ENCODE measurements at regions not wholly inside any gene's neighbourhood (a gene's known extent, or its start where the extent isn't known, plus 50 kb on each side); places are given as distances from the start of the nearest gene placed in this dataset.

DNA sequence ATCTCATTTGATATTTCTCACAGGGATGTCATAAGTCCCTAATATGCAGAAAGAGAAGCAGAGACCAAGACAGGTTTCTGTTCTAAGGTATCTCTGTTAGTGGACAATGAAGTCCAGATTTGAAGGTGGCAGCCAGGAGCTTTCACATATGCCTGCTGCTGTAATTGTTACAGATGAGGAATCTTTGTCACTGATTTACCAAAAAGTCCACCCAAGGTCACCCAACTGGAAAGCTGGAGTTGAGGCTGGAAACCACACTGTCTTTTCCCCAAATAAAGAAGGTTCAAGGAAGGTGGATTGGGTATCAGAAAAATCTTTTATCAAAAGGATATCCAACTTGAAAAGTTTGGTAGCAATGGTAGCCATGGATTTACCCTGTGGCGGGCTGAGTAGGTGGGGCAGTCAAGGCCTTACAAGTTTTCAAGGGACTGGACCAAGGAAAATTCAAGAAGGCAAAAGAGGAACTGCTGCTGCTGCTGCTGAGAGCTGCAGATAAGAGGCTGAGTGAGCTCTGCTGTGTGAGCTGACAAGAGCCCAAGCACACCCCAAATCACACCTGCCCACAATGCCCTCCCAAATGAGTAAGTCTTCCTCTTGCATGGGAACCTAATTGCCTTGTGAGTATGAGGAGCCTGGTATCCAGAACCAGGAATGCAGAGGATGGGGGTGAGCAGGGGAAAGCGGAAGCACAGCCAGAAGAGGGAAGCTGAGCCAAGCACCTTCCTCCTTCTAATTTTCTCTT lies 241.2 kb downstream of the ANAPC1 start:
- TF ChIP-seq, protein P1, sequence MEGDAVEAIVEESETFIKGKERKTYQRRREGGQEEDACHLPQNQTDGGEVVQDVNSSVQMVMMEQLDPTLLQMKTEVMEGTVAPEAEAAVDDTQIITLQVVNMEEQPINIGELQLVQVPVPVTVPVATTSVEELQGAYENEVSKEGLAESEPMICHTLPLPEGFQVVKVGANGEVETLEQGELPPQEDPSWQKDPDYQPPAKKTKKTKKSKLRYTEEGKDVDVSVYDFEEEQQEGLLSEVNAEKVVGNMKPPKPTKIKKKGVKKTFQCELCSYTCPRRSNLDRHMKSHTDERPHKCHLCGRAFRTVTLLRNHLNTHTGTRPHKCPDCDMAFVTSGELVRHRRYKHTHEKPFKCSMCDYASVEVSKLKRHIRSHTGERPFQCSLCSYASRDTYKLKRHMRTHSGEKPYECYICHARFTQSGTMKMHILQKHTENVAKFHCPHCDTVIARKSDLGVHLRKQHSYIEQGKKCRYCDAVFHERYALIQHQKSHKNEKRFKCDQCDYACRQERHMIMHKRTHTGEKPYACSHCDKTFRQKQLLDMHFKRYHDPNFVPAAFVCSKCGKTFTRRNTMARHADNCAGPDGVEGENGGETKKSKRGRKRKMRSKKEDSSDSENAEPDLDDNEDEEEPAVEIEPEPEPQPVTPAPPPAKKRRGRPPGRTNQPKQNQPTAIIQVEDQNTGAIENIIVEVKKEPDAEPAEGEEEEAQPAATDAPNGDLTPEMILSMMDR (IDR thresholded peaks at IDR 0.05): no peak
- peak overlapping the region; percentile 75 for H3K27ac ChIP-seq
- peaks cover 24 to 29% of the 10 kb centered on the region in 2 experiments for H3K4me1 ChIP-seq (ENCODE audit: control insufficient read depth in 1 of 2, insufficient read depth in 1 of 2, low read depth in 1 of 2, low read length in 1 of 2)
- peak overlapping the region in 1 of 2 experiments; percentile 26 for H3K4me3 ChIP-seq (ENCODE audit: low read depth in 1 of 2, low read length in 1 of 2)
- no peaks in the 10 kb centered on the region for H3K36me3 ChIP-seq
- H3K27me3 ChIP-seq: no peaks in the 10 kb centered on the region
- H3K9me3 ChIP-seq: no peaks in the 10 kb centered on the region

GRCh38 chr2:111643759-111644158 lies 240.2 kb downstream of the ANAPC1 start:
- Histone ChIP-seq H3K36me3 (no peaks in the 10 kb centered on the region), H3K4me3 (ENCODE audit: low read depth in 1 of 2, low read length in 1 of 2) (no peak overlapping the region), H3K9me3 (no peaks in the 10 kb centered on the region), H3K27ac (peak overlapping the region; percentile 75), H3K27me3 (no peaks in the 10 kb centered on the region), H3K4me1 (ENCODE audit: control insufficient read depth in 1 of 2, insufficient read depth in 1 of 2, low read depth in 1 of 2, low read length in 1 of 2) (peaks cover 24 to 29% of the 10 kb centered on the region in 2 experiments)
- TF ChIP-seq, protein P1 (IDR thresholded peaks at IDR 0.05): no peak

- Histone ChIP-seq H3K4me3 (ENCODE audit: low read depth in 1 of 2, low read length in 1 of 2) (no peak overlapping the region), H3K9me3 (no peaks in the 10 kb centered on the region), H3K4me1 (ENCODE audit: control insufficient read depth in 1 of 2, insufficient read depth in 1 of 2, low read depth in 1 of 2, low read length in 1 of 2) (peaks cover 15 to 16% of the 10 kb centered on the region in 2 experiments), H3K36me3 (no peaks in the 10 kb centered on the region), H3K27ac (no peak overlapping the region), H3K27me3 (no peaks in the 10 kb centered on the region)
- TF ChIP-seq, protein P1 (IDR thresholded peaks at IDR 0.05): no peak
Observed at GRCh38 chr2:111647359-111647758, 236.6 kb downstream of the ANAPC1 start.

GRCh38 chr2:111652038-111652437 lies 232.0 kb downstream of the ANAPC1 start:
- no peaks in the 10 kb centered on the region for H3K36me3 ChIP-seq
- TF ChIP-seq, protein P1 (IDR thresholded peaks at IDR 0.05): no peak
- no peak overlapping the region for H3K27ac ChIP-seq
- H3K27me3 ChIP-seq: no peaks in the 10 kb centered on the region
- H3K4me1 ChIP-seq (ENCODE audit: control insufficient read depth in 1 of 2, insufficient read depth in 1 of 2, low read depth in 1 of 2, low read length in 1 of 2): no peaks in the 10 kb centered on the region
- no peak overlapping the region for H3K4me3 ChIP-seq (ENCODE audit: low read depth in 1 of 2, low read length in 1 of 2)
- no peaks in the 10 kb centered on the region for H3K9me3 ChIP-seq

DNA sequence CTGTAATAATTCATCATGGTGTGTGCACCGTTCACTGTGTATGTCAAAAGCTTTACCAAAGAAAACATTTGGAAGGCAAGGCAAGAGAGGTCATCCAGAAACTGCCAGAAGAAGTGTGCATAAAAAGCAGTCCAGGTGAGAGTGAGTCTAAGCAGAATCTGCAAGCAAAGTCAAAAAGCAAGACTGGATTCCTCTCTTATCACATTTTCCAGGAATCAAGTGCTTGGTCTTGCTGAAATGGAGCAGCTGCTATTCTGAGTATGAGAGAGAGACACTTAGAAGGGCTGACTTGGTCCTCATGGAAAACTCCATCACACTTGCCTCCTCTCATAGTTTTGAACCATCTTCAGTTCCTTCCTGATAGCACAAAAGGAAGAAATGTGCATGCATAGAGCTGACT lies 231.3 kb downstream of the ANAPC1 start:
- H3K4me3 ChIP-seq (ENCODE audit: low read depth in 1 of 2, low read length in 1 of 2): no peak overlapping the region
- H3K27me3 ChIP-seq: no peaks in the 10 kb centered on the region
- no peak overlapping the region for H3K27ac ChIP-seq
- H3K9me3 ChIP-seq: no peaks in the 10 kb centered on the region
- TF ChIP-seq, protein P1 (IDR thresholded peaks at IDR 0.05): no peak
- no peaks in the 10 kb centered on the region for H3K36me3 ChIP-seq
- no peaks in the 10 kb centered on the region for H3K4me1 ChIP-seq (ENCODE audit: control insufficient read depth in 1 of 2, insufficient read depth in 1 of 2, low read depth in 1 of 2, low read length in 1 of 2)

Measured in neutrophil (primary cell).